ENCODE measurements at regions not wholly inside any gene's neighbourhood (a gene's known extent, or its start where the extent isn't known, plus 50 kb on each side); places are given as distances from the start of the nearest gene placed in this dataset.
A peak's percentile ranks its signal among the peaks of the same experiment; 100 is the strongest.

DNA sequence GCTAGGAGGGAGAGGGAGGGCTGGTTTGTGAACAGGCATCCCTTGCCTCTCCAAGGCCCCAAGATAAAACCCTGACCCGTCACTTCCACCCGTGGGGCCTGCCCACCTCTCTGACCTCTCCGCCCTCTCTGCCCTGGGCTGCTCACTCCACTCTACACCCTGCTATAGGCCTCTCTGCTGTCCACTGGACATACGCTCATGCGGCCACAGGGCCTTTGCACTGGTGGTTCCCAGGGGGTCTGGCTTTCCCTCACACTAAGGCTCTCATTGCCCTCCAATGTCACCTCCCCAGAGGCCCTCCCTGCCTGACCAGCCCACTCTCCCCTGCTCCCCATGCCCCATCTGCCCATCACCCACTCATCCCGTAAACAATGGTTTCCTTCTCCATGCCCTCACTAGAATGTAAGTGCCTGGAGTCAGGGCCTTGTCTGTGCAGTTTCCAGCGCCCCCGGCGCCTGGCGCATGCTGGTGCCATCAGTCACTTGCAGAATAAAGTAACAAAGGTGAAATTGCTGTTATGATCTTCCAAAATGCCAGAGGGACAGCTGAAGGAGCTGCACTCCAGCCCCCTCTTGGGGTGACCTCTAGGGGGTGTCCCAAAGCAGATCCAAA is 73.6 kb downstream of the RFLNA start:
- Histone ChIP-seq H3K27me3 (ENCODE audit: insufficient read depth, poor library complexity, severe bottlenecking) (no peaks in the 10 kb centered on the region), H3K9me3 (ENCODE audit: severe bottlenecking) (no peaks in the 10 kb centered on the region), H3K27ac (ENCODE audit: poor library complexity, severe bottlenecking) (peak overlapping the region; percentile 73), H3K4me3 (ENCODE audit: severe bottlenecking) (no peak overlapping the region), H3K36me3 (ENCODE audit: low read depth) (peaks cover 90% of the 10 kb centered on the region), H3K4me1 (ENCODE audit: insufficient read depth, poor library complexity, severe bottlenecking) (peaks cover 15% of the 10 kb centered on the region)
- DNase-seq (ENCODE audit: low spot score) (no peak), ATAC-seq (ENCODE audit: low read depth) (no peak)
- TF ChIP-seq, protein P1, sequence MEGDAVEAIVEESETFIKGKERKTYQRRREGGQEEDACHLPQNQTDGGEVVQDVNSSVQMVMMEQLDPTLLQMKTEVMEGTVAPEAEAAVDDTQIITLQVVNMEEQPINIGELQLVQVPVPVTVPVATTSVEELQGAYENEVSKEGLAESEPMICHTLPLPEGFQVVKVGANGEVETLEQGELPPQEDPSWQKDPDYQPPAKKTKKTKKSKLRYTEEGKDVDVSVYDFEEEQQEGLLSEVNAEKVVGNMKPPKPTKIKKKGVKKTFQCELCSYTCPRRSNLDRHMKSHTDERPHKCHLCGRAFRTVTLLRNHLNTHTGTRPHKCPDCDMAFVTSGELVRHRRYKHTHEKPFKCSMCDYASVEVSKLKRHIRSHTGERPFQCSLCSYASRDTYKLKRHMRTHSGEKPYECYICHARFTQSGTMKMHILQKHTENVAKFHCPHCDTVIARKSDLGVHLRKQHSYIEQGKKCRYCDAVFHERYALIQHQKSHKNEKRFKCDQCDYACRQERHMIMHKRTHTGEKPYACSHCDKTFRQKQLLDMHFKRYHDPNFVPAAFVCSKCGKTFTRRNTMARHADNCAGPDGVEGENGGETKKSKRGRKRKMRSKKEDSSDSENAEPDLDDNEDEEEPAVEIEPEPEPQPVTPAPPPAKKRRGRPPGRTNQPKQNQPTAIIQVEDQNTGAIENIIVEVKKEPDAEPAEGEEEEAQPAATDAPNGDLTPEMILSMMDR (IDR thresholded peaks at IDR 0.05; ENCODE audit: poor library complexity, severe bottlenecking) = no peak

DNA sequence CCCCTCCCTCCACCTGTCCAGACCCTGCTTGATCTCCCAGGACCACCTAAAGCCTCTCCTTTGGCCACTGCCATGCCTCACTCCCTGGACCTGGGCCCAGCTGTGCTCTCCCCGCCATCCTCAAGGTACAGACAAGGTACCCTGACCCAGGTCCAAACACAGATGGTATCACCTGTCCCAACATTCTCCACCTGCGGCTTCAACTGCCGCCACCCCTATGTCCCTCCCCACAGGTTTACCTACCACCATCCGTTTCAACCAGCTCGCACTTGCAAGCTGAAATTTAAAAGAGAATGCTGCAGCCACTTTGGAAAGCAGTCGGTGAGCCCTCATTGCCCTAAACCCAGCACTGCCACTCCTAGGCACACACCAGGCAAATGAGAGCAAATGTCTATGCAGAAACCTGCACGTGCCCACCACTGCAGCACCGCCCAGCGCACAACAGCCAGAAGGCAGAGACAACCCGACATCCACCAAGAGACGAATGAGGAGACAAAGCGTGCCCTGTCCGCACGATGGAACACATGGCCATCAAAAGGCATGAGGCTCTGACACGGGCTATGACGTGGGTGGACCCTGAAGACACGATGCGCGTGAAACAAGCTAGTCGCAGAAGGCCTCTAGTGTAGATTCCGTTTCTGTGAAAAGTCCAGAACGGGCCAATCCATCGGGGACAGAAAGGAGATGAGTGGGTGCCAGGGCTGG is 71.0 kb downstream of the RFLNA start:
- DNase-seq (ENCODE audit: low spot score) = no peak
- no peak for ATAC-seq (ENCODE audit: low read depth)
- TF ChIP-seq, protein P1 (IDR thresholded peaks at IDR 0.05; ENCODE audit: poor library complexity, severe bottlenecking) = no peak
- Histone ChIP-seq H3K9me3 (ENCODE audit: severe bottlenecking) (no peaks in the 10 kb centered on the region), H3K36me3 (ENCODE audit: low read depth) (peaks cover 93% of the 10 kb centered on the region), H3K4me3 (ENCODE audit: severe bottlenecking) (no peak overlapping the region), H3K27ac (ENCODE audit: poor library complexity, severe bottlenecking) (no peak overlapping the region), H3K27me3 (ENCODE audit: insufficient read depth, poor library complexity, severe bottlenecking) (no peaks in the 10 kb centered on the region), H3K4me1 (ENCODE audit: insufficient read depth, poor library complexity, severe bottlenecking) (peaks cover 15% of the 10 kb centered on the region)

Data from RWPE2 (cell line).